GM20000 (cell line): ENCODE measurements at regions not wholly inside any gene's neighbourhood (a gene's known extent, or its start where the extent isn't known, plus 50 kb on each side); places are given as distances from the start of the nearest gene placed in this dataset.

Experiments used
- DNase-seq: peaks from one replicate; pipeline ENCODE4 v3.0.0; 2012; ENCODE audit warnings: low spot score
- CTCF ChIP-seq: IDR thresholded peaks from 2 replicates; pipeline ENCODE4 v1.5.1; 2012; ENCODE audit warnings: mild to moderate bottlenecking, control low read depth; ENCODE audit errors: extremely low read depth, missing control alignments

DNA sequence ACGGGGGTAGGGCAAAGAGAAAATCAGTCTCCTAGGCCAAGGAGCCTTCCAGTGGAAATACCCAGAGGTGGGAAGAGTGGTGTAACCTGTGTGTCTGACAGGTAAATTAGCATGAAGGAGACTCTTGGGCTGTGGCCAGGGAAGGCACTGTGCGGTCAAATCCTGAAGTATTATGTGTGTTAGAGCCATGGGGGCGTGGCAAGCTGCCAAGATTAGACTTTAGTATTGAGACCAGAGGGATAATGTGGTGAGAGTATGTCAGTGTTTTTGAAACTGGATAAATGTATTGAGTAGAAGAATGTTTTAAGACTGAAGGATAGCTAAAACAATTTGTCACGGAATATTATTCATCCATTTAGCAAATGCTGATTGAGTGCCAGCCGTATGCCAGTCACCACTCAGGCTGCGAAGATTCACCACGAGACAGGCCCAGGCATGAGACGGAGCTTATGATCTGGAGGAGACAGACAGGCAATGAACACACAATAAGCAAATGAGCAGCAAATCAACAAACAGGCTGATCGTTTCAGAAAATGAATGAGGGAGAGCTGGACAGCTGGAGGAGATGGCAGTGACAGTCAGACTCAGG lies 445.9 kb downstream of the MCTP2 start:
- no peak for TF ChIP-seq CTCF
- DNase-seq = no peak

DNA sequence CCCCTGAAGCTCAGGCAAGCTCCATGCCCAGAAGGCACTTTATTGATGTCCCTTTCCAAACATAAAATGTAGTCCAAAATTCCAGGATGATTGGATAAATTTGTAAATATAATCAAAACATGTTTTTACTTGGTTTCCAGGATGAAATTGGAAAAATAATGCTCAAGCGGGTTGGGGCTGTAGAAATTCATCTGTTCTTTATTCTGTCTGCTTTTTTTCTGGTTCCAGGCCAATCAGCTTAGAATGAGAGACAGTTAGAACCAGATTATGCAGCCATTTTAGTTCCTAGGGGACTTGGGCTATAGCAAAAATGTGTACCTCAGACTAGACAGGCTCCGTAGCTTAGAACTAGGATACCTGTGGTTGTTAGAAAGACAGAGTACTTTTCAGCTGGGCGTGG lies 450.8 kb downstream of the MCTP2 start:
- DNase-seq = no peak

DNA sequence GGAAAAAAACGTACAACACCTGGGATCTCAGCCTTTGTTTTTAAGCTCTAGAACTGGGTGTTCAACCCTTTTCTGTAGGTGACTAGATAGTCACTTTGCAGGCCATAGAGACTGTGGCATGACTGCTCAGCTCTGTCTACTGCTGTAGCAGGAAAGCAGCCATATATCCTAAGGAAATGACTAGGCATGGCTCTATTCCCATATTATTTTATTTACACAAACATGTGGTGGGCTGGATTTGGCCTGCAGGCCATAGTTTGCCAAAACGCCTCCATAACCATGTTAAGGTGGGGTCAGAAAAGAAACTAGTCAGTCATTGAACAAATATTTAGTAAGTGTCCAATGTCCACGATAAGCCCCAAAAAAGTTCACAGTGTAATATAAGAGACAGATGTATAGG lies 452.5 kb downstream of the MCTP2 start:
- TF ChIP-seq CTCF = no peak

More for the DNA sequence above, 450.8 kb downstream of the MCTP2 start:
- TF ChIP-seq CTCF = no peak

DNA sequence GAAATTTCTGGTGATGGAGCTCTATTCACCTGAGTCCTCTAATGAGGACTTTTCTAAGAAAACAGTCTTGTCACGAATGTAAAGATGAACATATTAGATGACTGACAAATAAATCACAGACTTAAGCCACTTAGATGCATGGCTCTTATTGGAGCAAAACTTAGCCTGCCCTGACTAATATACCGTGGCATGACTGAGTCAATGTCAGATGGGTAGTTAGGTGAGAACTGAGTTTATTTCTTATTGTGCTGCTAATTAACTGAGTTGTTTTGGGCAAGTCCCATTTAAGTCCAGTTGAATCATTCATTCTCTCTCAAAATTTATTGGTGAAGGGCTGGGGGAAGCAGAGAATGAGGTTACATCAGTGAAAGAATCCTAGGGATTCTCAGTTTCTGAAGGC lies 459.8 kb downstream of the MCTP2 start:
- no peak for TF ChIP-seq CTCF
- no peak for DNase-seq

More for the DNA sequence above, 452.5 kb downstream of the MCTP2 start:
- DNase-seq = no peak

DNA sequence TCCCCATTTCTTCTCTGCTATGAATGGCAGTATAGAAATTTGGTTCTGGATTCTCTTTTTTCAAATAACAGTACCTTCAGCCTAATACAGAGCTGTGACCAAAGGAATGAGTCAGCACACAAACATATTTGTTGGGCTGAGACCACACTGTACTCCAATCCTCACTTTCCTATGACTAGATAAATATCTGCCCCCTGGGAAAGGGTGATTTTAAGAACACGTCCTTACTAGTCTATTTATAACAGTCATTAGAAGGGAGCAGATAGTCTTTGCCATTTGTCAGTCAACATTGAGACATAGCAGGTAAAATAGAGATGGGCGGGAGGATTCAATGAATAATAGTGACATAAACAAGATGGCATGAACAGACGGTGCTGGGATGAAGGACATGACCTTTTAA lies 461.3 kb downstream of the MCTP2 start:
- TF ChIP-seq CTCF = no peak
- DNase-seq = no peak

GRCh38 chr15:94700211-94700610 lies 468.9 kb downstream of the MCTP2 start:
- no peak for TF ChIP-seq CTCF

GRCh38 chr15:94701281-94701985 lies 470.1 kb downstream of the MCTP2 start:
- no peak for TF ChIP-seq CTCF
- no peak for DNase-seq

More at GRCh38 chr15:94700211-94700610, 468.9 kb downstream of the MCTP2 start:
- DNase-seq = no peak
